ENCODE measurements at regions not wholly inside any gene's neighbourhood (a gene's known extent, or its start where the extent isn't known, plus 50 kb on each side); places are given as distances from the start of the nearest gene placed in this dataset.
"Not testable (repeated sequence)": the region's sequence is repeated elsewhere in the genome, so short reads cannot be mapped to it uniquely, and the experiment has no call there.

- not testable (repeated sequence) for DNase-seq (ENCODE audit: low read depth, low spot score); H3K27ac ChIP-seq
These were observed 411.2 kb upstream of the NOX3 start for GRCh38 chr6:155866676-155867390.

- DNase-seq (ENCODE audit: low read depth, low spot score): no peak
- no peak overlapping the region for H3K27ac ChIP-seq
These were observed 406.2 kb upstream of the NOX3 start for GRCh38 chr6:155861821-155862220.

- not testable (repeated sequence) for DNase-seq (ENCODE audit: low read depth, low spot score)
These were observed 403.3 kb upstream of the NOX3 start for GRCh38 chr6:155858906-155859305.

GRCh38 chr6:155854787-155855186 lies 399.1 kb upstream of the NOX3 start:
- DNase-seq (ENCODE audit: low read depth, low spot score): no peak
- H3K27ac ChIP-seq: no peak overlapping the region

More at GRCh38 chr6:155858906-155859305, 403.3 kb upstream of the NOX3 start:
- H3K27ac ChIP-seq: not testable (repeated sequence)

- H3K27ac ChIP-seq: no peak overlapping the region
- DNase-seq (ENCODE audit: low read depth, low spot score): no peak
These were observed 397.4 kb upstream of the NOX3 start for GRCh38 chr6:155853011-155853410.

- no peak for DNase-seq (ENCODE audit: low read depth, low spot score)
These were observed 394.8 kb upstream of the NOX3 start for GRCh38 chr6:155850408-155850841.

GRCh38 chr6:155847711-155848110 lies 392.1 kb upstream of the NOX3 start:
- no peak overlapping the region for H3K27ac ChIP-seq
- no peak for DNase-seq (ENCODE audit: low read depth, low spot score)

More at GRCh38 chr6:155850408-155850841, 394.8 kb upstream of the NOX3 start:
- peak overlapping the region; percentile 28 for H3K27ac ChIP-seq

- no peak for DNase-seq (ENCODE audit: low read depth, low spot score)
- H3K27ac ChIP-seq: no peak overlapping the region
These were observed 381.8 kb upstream of the NOX3 start for GRCh38 chr6:155837474-155837873.

- H3K27ac ChIP-seq: no peak overlapping the region
- no peak for DNase-seq (ENCODE audit: low read depth, low spot score)
These were observed 377.0 kb upstream of the NOX3 start for GRCh38 chr6:155832596-155832995.

- DNase-seq (ENCODE audit: low read depth, low spot score): no peak
- H3K27ac ChIP-seq: no peak overlapping the region
These were observed 374.9 kb upstream of the NOX3 start for GRCh38 chr6:155830531-155830930.

GRCh38 chr6:155829646-155830045 lies 374.0 kb upstream of the NOX3 start:
- no peak for DNase-seq (ENCODE audit: low read depth, low spot score)

GRCh38 chr6:155828989-155829388 lies 373.4 kb upstream of the NOX3 start:
- H3K27ac ChIP-seq: peak overlapping the region; percentile 68
- no peak for DNase-seq (ENCODE audit: low read depth, low spot score)

More at GRCh38 chr6:155829646-155830045, 374.0 kb upstream of the NOX3 start:
- H3K27ac ChIP-seq: peak overlapping the region; percentile 68

- H3K27ac ChIP-seq: no peak overlapping the region
- DNase-seq (ENCODE audit: low read depth, low spot score): no peak
These were observed 363.1 kb upstream of the NOX3 start for GRCh38 chr6:155818698-155819097.

GRCh38 chr6:155813548-155813947 lies 357.9 kb upstream of the NOX3 start:
- DNase-seq (ENCODE audit: low read depth, low spot score): no peak
- H3K27ac ChIP-seq: no peak overlapping the region

GRCh38 chr6:155807243-155807642 lies 351.6 kb upstream of the NOX3 start:
- DNase-seq (ENCODE audit: low read depth, low spot score): no peak
- H3K27ac ChIP-seq: no peak overlapping the region

GRCh38 chr6:155801046-155801445 lies 345.4 kb upstream of the NOX3 start:
- DNase-seq (ENCODE audit: low read depth, low spot score): no peak
- H3K27ac ChIP-seq: no peak overlapping the region

GRCh38 chr6:155798876-155799275 lies 343.2 kb upstream of the NOX3 start:
- not testable (repeated sequence) for DNase-seq (ENCODE audit: low read depth, low spot score); H3K27ac ChIP-seq

GRCh38 chr6:155795173-155795796 lies 339.6 kb upstream of the NOX3 start:
- no peak overlapping the region for H3K27ac ChIP-seq
- no peak for DNase-seq (ENCODE audit: low read depth, low spot score)

- H3K27ac ChIP-seq: no peak overlapping the region
- DNase-seq (ENCODE audit: low read depth, low spot score): no peak
These were observed 336.3 kb upstream of the NOX3 start for GRCh38 chr6:155791891-155792290.

GRCh38 chr6:155791186-155791585 lies 335.5 kb upstream of the NOX3 start:
- no peak overlapping the region for H3K27ac ChIP-seq
- no peak for DNase-seq (ENCODE audit: low read depth, low spot score)

GRCh38 chr6:155787168-155787567 lies 331.5 kb upstream of the NOX3 start:
- no peak for DNase-seq (ENCODE audit: low read depth, low spot score)
- no peak overlapping the region for H3K27ac ChIP-seq

GRCh38 chr6:155786528-155786927 lies 330.9 kb upstream of the NOX3 start:
- no peak for DNase-seq (ENCODE audit: low read depth, low spot score)
- no peak overlapping the region for H3K27ac ChIP-seq

All from epithelial cell of prostate (primary cell).